ENCODE measurements at regions not wholly inside any gene's neighbourhood (a gene's known extent, or its start where the extent isn't known, plus 50 kb on each side); places are given as distances from the start of the nearest gene placed in this dataset.

GRCh38 chr5:96522635-96523355, 89.7 kb upstream of the PCSK1 start:
- TF ChIP-seq CTCF (IDR thresholded peaks at IDR 0.05; ENCODE audit: poor library complexity, severe bottlenecking) (no peak), POLR2AphosphoS5 (IDR thresholded peaks at IDR 0.05) (no peak), EZH2 (IDR thresholded peaks at IDR 0.05; ENCODE audit: borderline replicate concordance, insufficient read depth, low read length, poor library complexity, severe bottlenecking) (no peak)
